CD8-positive, alpha-beta memory T cell (primary cell): ENCODE measurements at regions not wholly inside any gene's neighbourhood (a gene's known extent, or its start where the extent isn't known, plus 50 kb on each side); places are given as distances from the start of the nearest gene placed in this dataset.
"Not testable (repeated sequence)": the region's sequence is repeated elsewhere in the genome, so short reads cannot be mapped to it uniquely, and the experiment has no call there.

Source experiments
- CTCF ChIA-PET: fragments of 350-600 bp; sonication (Branson Sonifier 250); formaldehyde crosslinking; loops from one replicate; lab custom pipeline; 2021; ENCODE audit warnings: antibody characterized with exemption; lab: Charles Lee
- POLR2A ChIA-PET: fragments of 350-600 bp; sonication (Branson Sonifier 250); formaldehyde crosslinking; loops from one replicate; lab custom pipeline; 2021; ENCODE audit warnings: antibody characterized with exemption; lab: Charles Lee
- DNase-seq, 5 donors: peaks; one replicate each; pipeline versions ENCODE4 v3.0.0 to v3.0.0-alpha.2; 2020 to 2022; ENCODE audit warnings: mixed read lengths in 1 of 5
- H3K27ac ChIP-seq: one replicate; pipeline ENCODE4 v1.7.0; 2013; ENCODE audit warnings: low read depth, mild to moderate bottlenecking, low read length, moderate library complexity
- H3K27me3 ChIP-seq: 2 replicates; pipeline ENCODE4 v1.7.0; 2013; ENCODE audit warnings: low read length, mild to moderate bottlenecking; ENCODE audit not compliant: insufficient read depth, poor library complexity, severe bottlenecking
- H3K36me3 ChIP-seq: 2 replicates; pipeline ENCODE4 v1.7.0; 2013; ENCODE audit warnings: mild to moderate bottlenecking, low read length, moderate library complexity; ENCODE audit not compliant: insufficient read depth
- H3K4me1 ChIP-seq: 2 replicates; pipeline ENCODE4 v1.7.0; 2013; ENCODE audit warnings: mild to moderate bottlenecking, low read length, moderate library complexity; ENCODE audit not compliant: insufficient read depth
- H3K4me3 ChIP-seq: 2 replicates; pipeline ENCODE4 v1.7.0; 2013; ENCODE audit warnings: mild to moderate bottlenecking, low read length
- H3K9me3 ChIP-seq: 2 replicates; pipeline ENCODE4 v1.7.0; 2013; ENCODE audit warnings: mild to moderate bottlenecking, low read length
- H3K27ac Mint-ChIP-seq, 8 donors: one replicate each; pipeline ENCODE4 v1.8.0; 2020 to 2021; ENCODE audit warnings: mixed read lengths in 8 of 8, mild to moderate bottlenecking in 6 of 8, inconsistent platforms in 3 of 8, moderate library complexity in 3 of 8
- H3K27me3 Mint-ChIP-seq, 2 donors: one replicate each; pipeline ENCODE4 v1.8.0; 2020 to 2021; ENCODE audit warnings: mixed read lengths in 2 of 2, mild to moderate bottlenecking in 1 of 2, moderate library complexity in 1 of 2
- H3K36me3 Mint-ChIP-seq, 3 donors: one replicate each; pipeline ENCODE4 v1.8.0; 2020 to 2021; ENCODE audit warnings: mixed read lengths in 3 of 3, inconsistent platforms in 1 of 3, mild to moderate bottlenecking in 1 of 3
- H3K4me1 Mint-ChIP-seq, 3 donors: one replicate each; pipeline ENCODE4 v1.8.0; 2020 to 2021; ENCODE audit warnings: mixed read lengths in 3 of 3, inconsistent platforms in 1 of 3, mild to moderate bottlenecking in 1 of 3
- H3K4me3 Mint-ChIP-seq, 7 donors: one replicate each; pipeline ENCODE4 v1.8.0; 2020 to 2021; ENCODE audit warnings: mixed read lengths in 7 of 7, mild to moderate bottlenecking in 6 of 7, moderate library complexity in 4 of 7, inconsistent platforms in 2 of 7
- H3K9me3 Mint-ChIP-seq, 5 donors: one replicate each; pipeline ENCODE4 v1.8.0; 2020 to 2022; ENCODE audit warnings: mixed read lengths in 5 of 5, mild to moderate bottlenecking in 3 of 5, moderate library complexity in 2 of 5, inconsistent platforms in 1 of 5

GRCh38 chr2:224175538-224175937, 136.5 kb upstream of the SERPINE2 start:
- H3K9me3 ChIP-seq, result no peaks in the 10 kb centered on the region
- Mint-ChIP-seq H3K4me3 (no peak overlapping the region), H3K36me3 (no peaks in the 10 kb centered on the region), H3K4me1 (no peaks in the 10 kb centered on the region), H3K27ac (peak overlapping the region in 1 of 8 donors; percentile 73), H3K9me3 (peaks cover 0 to 1% (median 0%) of the 10 kb centered on the region in 5 donors), H3K27me3 (peaks cover 9 to 33% of the 10 kb centered on the region in 2 donors)
- ChIA-PET POLR2A (no interaction called here), CTCF (no interaction called here)
- no peak for DNase-seq
- H3K4me1 ChIP-seq, result no peaks in the 10 kb centered on the region
- H3K27ac ChIP-seq, result no peak overlapping the region
- no peak overlapping the region for H3K4me3 ChIP-seq
- H3K27me3 ChIP-seq, result no peaks in the 10 kb centered on the region
- H3K36me3 ChIP-seq, result no peaks in the 10 kb centered on the region

DNA sequence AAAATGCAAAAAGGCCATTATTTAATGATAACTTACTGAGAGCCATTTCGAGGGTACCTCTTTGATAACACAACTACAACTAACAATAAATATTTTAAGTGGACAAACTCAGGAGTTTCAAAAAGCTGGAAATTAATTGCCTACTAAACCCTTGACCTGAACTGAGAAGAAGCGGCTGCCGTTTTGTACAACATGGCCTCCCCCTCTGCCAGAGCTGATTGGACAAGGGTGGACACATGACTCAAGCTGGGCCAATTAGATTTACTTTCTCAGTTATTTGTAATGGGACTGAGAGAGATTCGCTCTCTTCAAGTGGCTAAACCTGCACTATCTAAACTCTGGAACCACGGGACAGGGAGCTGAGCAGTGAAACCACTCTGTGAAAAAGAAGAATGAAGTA, 135.9 kb upstream of the SERPINE2 start:
- Histone ChIP-seq H3K4me1 (no peaks in the 10 kb centered on the region), H3K27me3 (no peaks in the 10 kb centered on the region), H3K9me3 (no peaks in the 10 kb centered on the region), H3K36me3 (no peaks in the 10 kb centered on the region), H3K4me3 (no peak overlapping the region), H3K27ac (no peak overlapping the region)
- CTCF ChIA-PET, result no interaction called here
- no peaks in the 10 kb centered on the region for H3K4me1 Mint-ChIP-seq
- peaks cover 6 to 33% of the 10 kb centered on the region in 2 donors for H3K27me3 Mint-ChIP-seq
- POLR2A ChIA-PET, result no interaction called here
- H3K27ac Mint-ChIP-seq, result no peak overlapping the region
- H3K36me3 Mint-ChIP-seq, result no peaks in the 10 kb centered on the region
- no peak overlapping the region for H3K4me3 Mint-ChIP-seq
- DNase-seq, result no peak
- H3K9me3 Mint-ChIP-seq, result no peaks in the 10 kb centered on the region

GRCh38 chr2:224174521-224174920, 135.4 kb upstream of the SERPINE2 start:
- no peak overlapping the region for H3K27ac ChIP-seq
- H3K4me1 Mint-ChIP-seq, result no peaks in the 10 kb centered on the region
- H3K4me1 ChIP-seq, result no peaks in the 10 kb centered on the region
- DNase-seq, result no peak
- H3K27me3 ChIP-seq, result no peaks in the 10 kb centered on the region
- H3K9me3 ChIP-seq, result no peaks in the 10 kb centered on the region
- H3K36me3 ChIP-seq, result no peaks in the 10 kb centered on the region
- H3K4me3 ChIP-seq, result no peak overlapping the region
- H3K9me3 Mint-ChIP-seq, result peaks cover 0 to under 1% (median 0%) of the 10 kb centered on the region in 5 donors
- POLR2A ChIA-PET, result no interaction called here
- H3K4me3 Mint-ChIP-seq, result no peak overlapping the region
- peaks cover 5 to 33% of the 10 kb centered on the region in 2 donors for H3K27me3 Mint-ChIP-seq
- H3K36me3 Mint-ChIP-seq, result no peaks in the 10 kb centered on the region
- CTCF ChIA-PET, result no interaction called here
- H3K27ac Mint-ChIP-seq, result no peak overlapping the region

- Mint-ChIP-seq H3K9me3 (peaks cover 0 to 4% (median 0%) of the 10 kb centered on the region in 5 donors), H3K27me3 (peaks cover 6 to 33% of the 10 kb centered on the region in 2 donors), H3K36me3 (no peaks in the 10 kb centered on the region), H3K4me1 (no peaks in the 10 kb centered on the region), H3K4me3 (no peak overlapping the region), H3K27ac (peak overlapping the region in 1 of 8 donors; percentile 42)
- Histone ChIP-seq H3K27me3 (no peaks in the 10 kb centered on the region), H3K27ac (no peak overlapping the region), H3K36me3 (no peaks in the 10 kb centered on the region), H3K4me1 (no peaks in the 10 kb centered on the region), H3K9me3 (no peaks in the 10 kb centered on the region), H3K4me3 (no peak overlapping the region)
- no peak for DNase-seq
- ChIA-PET POLR2A (no interaction called here), CTCF (no interaction called here)
These were observed 134.8 kb upstream of the SERPINE2 start for GRCh38 chr2:224173933-224174332.

GRCh38 chr2:224173210-224173609, 134.1 kb upstream of the SERPINE2 start:
- Mint-ChIP-seq H3K27ac (no peak overlapping the region), H3K4me3 (no peak overlapping the region), H3K36me3 (no peaks in the 10 kb centered on the region), H3K4me1 (no peaks in the 10 kb centered on the region), H3K27me3 (peaks cover 6 to 33% of the 10 kb centered on the region in 2 donors), H3K9me3 (peaks cover 0 to 4% (median 0%) of the 10 kb centered on the region in 5 donors)
- ChIA-PET POLR2A (no interaction called here), CTCF (no interaction called here)
- Histone ChIP-seq H3K36me3 (no peaks in the 10 kb centered on the region), H3K4me3 (no peak overlapping the region), H3K9me3 (no peaks in the 10 kb centered on the region), H3K27me3 (no peaks in the 10 kb centered on the region), H3K4me1 (no peaks in the 10 kb centered on the region), H3K27ac (no peak overlapping the region)
- no peak for DNase-seq

- ChIA-PET CTCF (no interaction called here), POLR2A (no interaction called here)
- Histone ChIP-seq H3K9me3 (no peaks in the 10 kb centered on the region), H3K4me3 (no peak overlapping the region), H3K36me3 (no peaks in the 10 kb centered on the region), H3K4me1 (no peaks in the 10 kb centered on the region), H3K27me3 (no peaks in the 10 kb centered on the region), H3K27ac (no peak overlapping the region)
- no peak for DNase-seq
- Mint-ChIP-seq H3K36me3 (no peaks in the 10 kb centered on the region), H3K27ac (no peak overlapping the region), H3K9me3 (peaks cover 0 to 10% (median 0%) of the 10 kb centered on the region in 5 donors), H3K4me3 (no peak overlapping the region), H3K4me1 (no peaks in the 10 kb centered on the region), H3K27me3 (peaks cover 6 to 21% of the 10 kb centered on the region in 2 donors)
These were observed 132.1 kb upstream of the SERPINE2 start for GRCh38 chr2:224171226-224171625.

- H3K36me3 Mint-ChIP-seq, result no peaks in the 10 kb centered on the region
- DNase-seq, result no peak
- H3K9me3 Mint-ChIP-seq, result peaks cover 0 to 12% (median 0%) of the 10 kb centered on the region in 5 donors
- H3K4me1 Mint-ChIP-seq, result no peaks in the 10 kb centered on the region
- ChIA-PET CTCF (no interaction called here), POLR2A (no interaction called here)
- no peaks in the 10 kb centered on the region for H3K27me3 ChIP-seq
- no peak overlapping the region for H3K4me3 ChIP-seq
- no peak overlapping the region for H3K4me3 Mint-ChIP-seq
- no peaks in the 10 kb centered on the region for H3K36me3 ChIP-seq
- H3K27ac ChIP-seq, result no peak overlapping the region
- no peaks in the 10 kb centered on the region for H3K9me3 ChIP-seq
- peaks cover 2 to 16% of the 10 kb centered on the region in 2 donors for H3K27me3 Mint-ChIP-seq
- no peaks in the 10 kb centered on the region for H3K4me1 ChIP-seq
- no peak overlapping the region for H3K27ac Mint-ChIP-seq
These were observed 130.8 kb upstream of the SERPINE2 start for GRCh38 chr2:224169847-224170246.

- H3K36me3 ChIP-seq, H3K27ac Mint-ChIP-seq, H3K4me3 ChIP-seq, H3K4me1 Mint-ChIP-seq, H3K9me3 ChIP-seq, CTCF ChIA-PET, H3K36me3 Mint-ChIP-seq, POLR2A ChIA-PET, H3K4me3 Mint-ChIP-seq, H3K4me1 ChIP-seq, DNase-seq, H3K27ac ChIP-seq, H3K27me3 ChIP-seq: not testable (repeated sequence)
- peaks cover 0 to 12% (median 0%) of the 10 kb centered on the region in 5 donors for H3K9me3 Mint-ChIP-seq
- peaks cover 7 to 19% of the 10 kb centered on the region in 2 donors for H3K27me3 Mint-ChIP-seq
These were observed 128.7 kb upstream of the SERPINE2 start for GRCh38 chr2:224167781-224168180.

- Histone ChIP-seq H3K4me1 (no peaks in the 10 kb centered on the region), H3K36me3 (no peaks in the 10 kb centered on the region), H3K27me3 (no peaks in the 10 kb centered on the region), H3K4me3 (no peak overlapping the region), H3K9me3 (no peaks in the 10 kb centered on the region), H3K27ac (no peak overlapping the region)
- Mint-ChIP-seq H3K4me3 (no peak overlapping the region), H3K4me1 (no peaks in the 10 kb centered on the region), H3K9me3 (peaks cover 0 to 12% (median 0%) of the 10 kb centered on the region in 5 donors), H3K27me3 (peaks cover 10 to 19% of the 10 kb centered on the region in 2 donors), H3K27ac (no peak overlapping the region), H3K36me3 (no peaks in the 10 kb centered on the region)
- ChIA-PET CTCF (no interaction called here), POLR2A (no interaction called here)
- DNase-seq, result no peak
These were observed 127.6 kb upstream of the SERPINE2 start for GRCh38 chr2:224166654-224167053.
